H1 (cell line): ENCODE measurements at regions not wholly inside any gene's neighbourhood (a gene's known extent, or its start where the extent isn't known, plus 50 kb on each side); places are given as distances from the start of the nearest gene placed in this dataset.

Experiments
- CTCF ChIA-PET: fragments of 300-600 bp; sonication (Branson Sonifier 250); formaldehyde crosslinking; loops from one replicate; lab custom pipeline; 2021; ENCODE audit not compliant: partially characterized antibody; lab: Charles Lee
- POLR2A ChIA-PET: fragments of 300-600 bp; sonication (Branson Sonifier 250); formaldehyde crosslinking; loops from one replicate; lab custom pipeline; 2021; ENCODE audit warnings: inconsistent platforms; ENCODE audit not compliant: partially characterized antibody; lab: Charles Lee
- DNase-seq, 2 experiments: peaks; one replicate each; pipeline versions ENCODE4 v3.0.0 to v3.0.0-alpha.2; 2010 to 2022; ENCODE audit warnings: low spot score in 2 of 2, low read depth in 1 of 2, mixed read lengths in 1 of 2
- FAIRE-seq: peaks from 2 replicates; lab custom pipeline; 2011; peaks lifted over from hg19 to GRCh38; lab: Jason Lieb, UNC
- H2AFZ ChIP-seq: 2 replicates; pipeline ENCODE4 v1.8.1; 2012; ENCODE audit warnings: low read length, inconsistent platforms
- H2AK5ac ChIP-seq: 2 replicates; pipeline ENCODE4 v1.6.1; 2013; ENCODE audit warnings: low read depth, low read length
- H2BK120ac ChIP-seq: replicated peaks from 2 replicates; pipeline ENCODE3; 2013; ENCODE audit warnings: low read depth, low read length, inconsistent platforms
- H2BK12ac ChIP-seq: 2 replicates; pipeline ENCODE4 v1.6.1; 2013; ENCODE audit warnings: low read depth, low read length
- H2BK15ac ChIP-seq: 2 replicates; pipeline ENCODE4 v1.6.1; 2013; ENCODE audit warnings: low read length
- H2BK20ac ChIP-seq: 2 replicates; pipeline ENCODE4 v1.6.1; 2013; ENCODE audit warnings: low read length
- H2BK5ac ChIP-seq: 2 replicates; pipeline ENCODE4 v1.6.1; 2013; ENCODE audit warnings: low read depth, low read length
- H3K14ac ChIP-seq: 2 replicates; pipeline ENCODE4 v1.6.1; 2013; ENCODE audit warnings: inconsistent platforms; ENCODE audit not compliant: insufficient read length
- H3K18ac ChIP-seq: 2 replicates; pipeline ENCODE4 v1.6.1; 2013; ENCODE audit warnings: low read length; ENCODE audit errors: extremely low read depth
- H3K23ac ChIP-seq: 2 replicates; pipeline ENCODE4 v1.6.1; 2013; ENCODE audit warnings: inconsistent platforms; ENCODE audit not compliant: insufficient read length
- H3K23me2 ChIP-seq: 2 replicates; pipeline ENCODE4 v1.6.1; 2013; ENCODE audit warnings: low read depth, low read length
- H3K27ac ChIP-seq: 2 replicates; pipeline ENCODE4 v1.6.1; 2011; ENCODE audit warnings: low read depth, low read length, inconsistent platforms
- H3K27me3 ChIP-seq, 4 experiments: replicated peaks in 1 of 4; 1 replicate in 1 of 4; 2 replicates in 3 of 4; pipeline versions ENCODE4 v1.6.1 to v1.8.1; 2011 to 2013; ENCODE audit warnings: low read length in 3 of 4, mild to moderate bottlenecking in 3 of 4, inconsistent platforms in 2 of 4, mixed read lengths in 2 of 4, moderate library complexity in 1 of 4; ENCODE audit not compliant: control insufficient read depth in 3 of 4, insufficient read depth in 3 of 4; ENCODE audit errors: extremely low read depth in 1 of 4
- H3K36me3 ChIP-seq, 4 experiments: 2 replicates each; pipeline versions ENCODE4 v1.6.1 to v1.8.1; 2011 to 2013; ENCODE audit warnings: mild to moderate bottlenecking in 4 of 4, low read length in 3 of 4, moderate library complexity in 2 of 4, control low read depth in 1 of 4, inconsistent platforms in 1 of 4; ENCODE audit not compliant: insufficient read depth in 4 of 4, control insufficient read depth in 2 of 4
- H3K4ac ChIP-seq: replicated peaks from 2 replicates; pipeline ENCODE3; 2013; ENCODE audit warnings: low read length, low read depth, mixed read lengths, inconsistent platforms; ENCODE audit not compliant: insufficient read length
- H3K4me1 ChIP-seq, 4 experiments: replicated peaks in 1 of 4; 1 replicate in 1 of 4; 2 replicates in 3 of 4; pipeline versions ENCODE4 v1.6.1 to v1.8.1; 2011 to 2013; ENCODE audit warnings: low read length in 3 of 4, inconsistent platforms in 2 of 4, mixed read lengths in 1 of 4; ENCODE audit not compliant: insufficient read depth in 4 of 4, control insufficient read depth in 3 of 4
- H3K4me2 ChIP-seq, 2 experiments: 2 replicates each; pipeline versions ENCODE4 v1.6.1 to v1.8.1; 2011 to 2013; ENCODE audit warnings: low read depth in 2 of 2, low read length in 2 of 2, control low read depth in 1 of 2, inconsistent platforms in 1 of 2, mild to moderate bottlenecking in 1 of 2; ENCODE audit not compliant: insufficient read depth in 1 of 2
- H3K4me3 ChIP-seq, 4 experiments: fragments of 200-600, 300-600 bp in 1 of 4; sonication (generic), shearing (Covaris generic), sonication (Bioruptor Twin) in 1 of 4; 2 replicates each; pipeline versions ENCODE4 v1.5.1 to v1.8.1; 2011 to 2016; ENCODE audit warnings: low read length in 4 of 4, low read depth in 3 of 4, control low read depth in 2 of 4, inconsistent platforms in 2 of 4, mild to moderate bottlenecking in 2 of 4, mixed read lengths in 1 of 4, moderate library complexity in 1 of 4; ENCODE audit not compliant: insufficient read depth in 2 of 4; ENCODE audit errors: extremely low read depth in 1 of 4
- H3K56ac ChIP-seq: replicated peaks from 2 replicates; pipeline ENCODE3; 2013; ENCODE audit warnings: low read depth, mild to moderate bottlenecking, mixed read lengths, low read length, inconsistent platforms; ENCODE audit not compliant: insufficient read length
- H3K79me1 ChIP-seq: 2 replicates; pipeline ENCODE4 v1.6.1; 2013; ENCODE audit warnings: low read depth, low read length, control low read depth
- H3K79me2 ChIP-seq, 2 experiments: 2 replicates each; pipeline versions ENCODE4 v1.6.1 to v1.8.1; 2012 to 2013; ENCODE audit warnings: low read length in 2 of 2, mild to moderate bottlenecking in 2 of 2, inconsistent platforms in 1 of 2; ENCODE audit not compliant: insufficient read depth in 2 of 2, control insufficient read depth in 1 of 2
- H3K9ac ChIP-seq, 4 experiments: replicated peaks in 1 of 4; 1 replicate in 1 of 4; 2 replicates in 3 of 4; pipeline versions ENCODE4 v1.6.1 to v1.8.1; 2011 to 2013; ENCODE audit warnings: low read depth in 3 of 4, low read length in 3 of 4, control low read depth in 2 of 4, mild to moderate bottlenecking in 2 of 4, moderate library complexity in 2 of 4, inconsistent platforms in 1 of 4; ENCODE audit errors: extremely low read depth in 1 of 4
- H3K9me3 ChIP-seq, 2 experiments: 2 replicates each; pipeline versions ENCODE4 v1.6.1 to v1.8.1; 2012 to 2013; ENCODE audit warnings: mild to moderate bottlenecking in 2 of 2, moderate library complexity in 2 of 2, control low read depth in 1 of 2, inconsistent platforms in 1 of 2, low read depth in 1 of 2, low read length in 1 of 2, mixed read lengths in 1 of 2; ENCODE audit not compliant: insufficient read depth in 2 of 2
- H4K20me1 ChIP-seq, 2 experiments: replicated peaks in 1 of 2; 2 replicates each; pipeline versions ENCODE3 to v1.8.1; 2011 to 2013; ENCODE audit warnings: inconsistent platforms in 2 of 2, low read length in 2 of 2, mild to moderate bottlenecking in 1 of 2; ENCODE audit not compliant: insufficient read depth in 2 of 2, control insufficient read depth in 1 of 2
- H4K5ac ChIP-seq: 2 replicates; pipeline ENCODE4 v1.6.1; 2013; ENCODE audit warnings: low read length, low read depth, mixed read lengths, inconsistent platforms; ENCODE audit not compliant: insufficient read length
- H4K8ac ChIP-seq: 2 replicates; pipeline ENCODE4 v1.8.0; 2013; ENCODE audit warnings: mild to moderate bottlenecking, moderate library complexity, low read length, inconsistent platforms; ENCODE audit not compliant: insufficient read depth; ENCODE audit errors: extremely low read depth
- H4K91ac ChIP-seq: replicated peaks from 2 replicates; pipeline ENCODE3; 2013; ENCODE audit warnings: low read length, mixed read lengths, inconsistent platforms; ENCODE audit not compliant: insufficient read length
- RNF2 ChIP-seq: fragments of 200-900, 300-1000 bp; sonication (generic); IDR thresholded peaks from 2 replicates; pipeline ENCODE4 v1.7.1; 2016; ENCODE audit warnings: borderline replicate concordance, low read depth, mild to moderate bottlenecking, antibody characterized with exemption, low read length; ENCODE audit not compliant: poor library complexity, severe bottlenecking; ENCODE audit errors: missing control alignments
- WGBS, 2 experiments: shearing (Covaris generic) in 1 of 2; methylation state at CpG; one replicate each; pipeline versions ENCODE4 v1.1.6 to v1.1.7; 2013 to 2015; ENCODE audit warnings: low lambda C conversion rate in 2 of 2, mixed read lengths in 2 of 2, inconsistent platforms in 1 of 2, low coverage in 1 of 2, missing lambda C conversion rate in 1 of 2; ENCODE audit not compliant: insufficient replicate concordance in 2 of 2, insufficient coverage in 1 of 2, insufficient read length in 1 of 2; ENCODE audit errors: extremely low coverage in 1 of 2, missing lambda C conversion rate in 1 of 2; 5-methylcytosine and 5-hydroxymethylcytosine counted together

GRCh38 chrX:132561974-132562373 is 73.1 kb upstream of the MBNL3 start:
- WGBS, 2 experiments = 92% methylated on average over 1 of the region's 1 CpG; no CpG with 5 or more reads in 1 of the 2 experiments
- no peak overlapping the region for H4K5ac ChIP-seq
- TF ChIP-seq RNF2 = no peak
- TF ChIP-seq, all 59 proteins: peak for 0
- Histone ChIP-seq H4K20me1 (no peaks in the 10 kb centered on the region), H3K36me3 (no peaks in the 10 kb centered on the region), H3K4me1 (no peaks in the 10 kb centered on the region), H3K79me2 (no peaks in the 10 kb centered on the region), H3K9me3 (no peaks in the 10 kb centered on the region), H3K56ac (no peak overlapping the region), H3K18ac (no peak overlapping the region), H4K8ac (no peak overlapping the region), H3K27me3 (no peaks in the 10 kb centered on the region), H3K14ac (no peak overlapping the region), H2AFZ (no peak overlapping the region), H4K91ac (no peak overlapping the region), H2BK15ac (no peak overlapping the region), H3K4me3 (no peak overlapping the region), H3K4me2 (no peak overlapping the region), H3K23me2 (no peaks in the 10 kb centered on the region), H3K79me1 (no peaks in the 10 kb centered on the region), H2BK5ac (no peak overlapping the region), H3K23ac (no peak overlapping the region), H2AK5ac (no peak overlapping the region), H2BK12ac (no peak overlapping the region), H2BK120ac (no peak overlapping the region), H2BK20ac (no peak overlapping the region), H3K4ac (no peak overlapping the region), H3K9ac (no peak overlapping the region), H3K27ac (no peak overlapping the region)
- no peak for FAIRE-seq
- DNase-seq = no peak
- ChIA-PET POLR2A (no interaction called here), CTCF (no interaction called here)
